HepG2 (cell line): ENCODE measurements at regions not wholly inside any gene's neighbourhood (a gene's known extent, or its start where the extent isn't known, plus 50 kb on each side); places are given as distances from the start of the nearest gene placed in this dataset.

Experiments
- ATAC-seq: fragments of 200-7000 bp; cut with Tn5 transposase; 3 replicates; pipeline ENCODE4 v1.9.1; 2020; ENCODE audit warnings: mild to moderate bottlenecking, moderate library complexity
- BruUV-seq: library from RNA; stranded (reverse); fragments of 400-500 nt; replicated peaks from 2 replicates; lab custom pipeline; 2021; lab: Mats Ljungman, UMichigan
- CTCF ChIA-PET: fragments of 300-600 bp; formaldehyde crosslinking; extraction: SDS; loops from one replicate; lab custom pipeline; 2021; ENCODE audit warnings: low total read pairs, inconsistent platforms, low intra/inter-chr PET ratio; lab: Yijun Ruan, JAX
- POLR2A ChIA-PET: fragments of 350-600 bp; sonication (Branson Sonifier 250); formaldehyde crosslinking; loops from one replicate; lab custom pipeline; 2020; ENCODE audit warnings: antibody characterized with exemption, inconsistent platforms; lab: Yijun Ruan, JAX
- DNase-seq: peaks from one replicate; pipeline ENCODE4 v3.0.0-alpha.2; 2015; ENCODE audit warnings: low spot score
- FAIRE-seq: peaks from 3 replicates; lab custom pipeline; 2011; peaks lifted over from hg19 to GRCh38; lab: Jason Lieb, UNC
- H2AFZ ChIP-seq: one replicate; pipeline ENCODE4 v1.6.1; 2011; ENCODE audit warnings: low read length, inconsistent platforms
- H3K27ac ChIP-seq: fragments of 300-600 bp; 3 replicates; pipeline ENCODE4 v1.8.0; 2011; ENCODE audit warnings: mixed run types, mild to moderate bottlenecking, mixed read lengths, low read length, inconsistent platforms; ENCODE audit not compliant: insufficient read depth; ENCODE audit errors: extremely low read length
- H3K27me3 ChIP-seq, 2 experiments: fragments of 200-600 bp in 1 of 2; 2 replicates in 1 of 2; 3 replicates in 1 of 2; pipeline versions ENCODE4 v1.6.0 to v1.8.0; 2011; ENCODE audit warnings: low read length in 2 of 2, mild to moderate bottlenecking in 2 of 2, moderate library complexity in 2 of 2, inconsistent platforms in 1 of 2; ENCODE audit not compliant: insufficient read depth in 2 of 2, control insufficient read depth in 1 of 2
- H3K36me3 ChIP-seq, 2 experiments: fragments of 200-600 bp in 1 of 2; replicated peaks in 1 of 2; 2 replicates in 1 of 2; 3 replicates in 1 of 2; pipeline versions ENCODE4 v1.5.1 to v1.8.0; 2011; ENCODE audit warnings: low read length in 2 of 2, inconsistent platforms in 1 of 2; ENCODE audit not compliant: insufficient read depth in 2 of 2, control insufficient read depth in 1 of 2
- H3K4me1 ChIP-seq: 2 replicates; pipeline ENCODE4 v1.5.1; 2012; ENCODE audit warnings: low read length, inconsistent platforms; ENCODE audit not compliant: insufficient read depth
- H3K4me2 ChIP-seq: 2 replicates; pipeline ENCODE4 v1.6.0; 2011; ENCODE audit warnings: low read depth, low read length, inconsistent platforms
- H3K4me3 ChIP-seq, 3 experiments: fragments of 200-600 bp in 1 of 3; sonication (generic), shearing (Covaris generic) in 1 of 3; replicated peaks in 1 of 3; 2 replicates each; pipeline ENCODE4 v1.5.1; 2011 to 2016; ENCODE audit warnings: low read length in 3 of 3, inconsistent platforms in 2 of 3, low read depth in 2 of 3, mild to moderate bottlenecking in 2 of 3, control low read depth in 1 of 3, mixed read lengths in 1 of 3; ENCODE audit not compliant: insufficient read depth in 1 of 3
- H3K79me2 ChIP-seq: one replicate; pipeline ENCODE4 v1.6.1; 2011; ENCODE audit warnings: low read length, inconsistent platforms; ENCODE audit not compliant: insufficient read depth
- H3K9ac ChIP-seq: 2 replicates; pipeline ENCODE4 v1.6.0; 2011; ENCODE audit warnings: mild to moderate bottlenecking, low read depth, low read length, inconsistent platforms; ENCODE audit not compliant: insufficient read depth
- H3K9me3 ChIP-seq: 2 replicates; pipeline ENCODE4 v1.5.1; 2012; ENCODE audit warnings: mild to moderate bottlenecking, low read length
- H4K20me1 ChIP-seq: 2 replicates; pipeline ENCODE4 v1.6.0; 2011; ENCODE audit warnings: inconsistent platforms, mild to moderate bottlenecking, low read length, moderate library complexity; ENCODE audit not compliant: insufficient read depth
- AHR ChIP-seq: IDR thresholded peaks from 2 replicates; pipeline ENCODE4 v1.6.1; 2018; ENCODE audit warnings: missing genetic modification reagents, missing compliant biosample characterization
- GATAD1 ChIP-seq: IDR thresholded peaks from 2 replicates; pipeline ENCODE4 v1.6.1; 2016; ENCODE audit warnings: missing genetic modification reagents, missing compliant biosample characterization
- SRSF1 ChIP-seq: fragments of 200-400 bp; formaldehyde crosslinking; optimal IDR thresholded peaks from 2 replicates; pipeline ENCODE3; 2017; ENCODE audit warnings: mild to moderate bottlenecking, low read depth, low read length, moderate library complexity
- ZBED4 ChIP-seq: sonication (generic); formaldehyde crosslinking; IDR thresholded peaks from 2 replicates; pipeline ENCODE4 v1.4.0; 2020; ENCODE audit warnings: missing genetic modification reagents, borderline replicate concordance
- ZNF253 ChIP-seq: sonication (generic); formaldehyde crosslinking; IDR thresholded peaks from 2 replicates; pipeline ENCODE4 v1.8.0; 2022; ENCODE audit warnings: mild to moderate bottlenecking, missing genetic modification reagents, borderline replicate concordance
- ZSCAN20 ChIP-seq: sonication (generic); formaldehyde crosslinking; IDR thresholded peaks from 2 replicates; pipeline ENCODE4 v1.4.0; 2020; ENCODE audit warnings: missing genetic modification reagents, mild to moderate bottlenecking, borderline replicate concordance
- in situ Hi-C: cut with HindIII; loops from 2 replicates; pipeline ENCODE4 v1.10.0; 2017; ENCODE audit warnings: low pct_unique_long_range_greater_than_20kb; ENCODE audit not compliant: extremely low pct_ligation_motif_present
- intact Hi-C: fragments of 100-400 bp; cut with micrococcal nuclease; formaldehyde crosslinking; loops from one replicate; pipeline ENCODE4 v1.10.0; 2022; ENCODE audit not compliant: unreplicated experiment

DNA sequence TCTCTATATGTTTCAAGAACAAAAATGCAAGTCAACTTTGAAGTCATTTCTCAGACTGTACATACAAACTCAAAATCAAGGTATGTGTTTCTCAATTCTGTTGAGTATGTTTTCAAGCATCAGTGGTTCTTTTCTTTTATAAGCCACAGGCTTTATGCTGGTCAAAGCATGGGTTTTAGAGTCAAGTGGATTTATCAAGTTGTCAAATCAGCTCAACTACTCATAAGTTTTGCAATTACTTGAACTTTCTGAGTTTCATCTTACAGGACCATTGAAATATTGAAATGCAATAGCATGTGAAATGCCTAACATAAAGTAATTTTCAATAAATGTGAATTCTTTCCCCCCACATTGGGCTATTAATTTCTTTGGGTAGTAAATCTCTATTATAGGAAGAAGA is 239.9 kb upstream of the DKK2 start:
- Histone ChIP-seq H3K4me2 (no peak overlapping the region), H4K20me1 (no peaks in the 10 kb centered on the region), H3K27me3 (no peaks in the 10 kb centered on the region), H2AFZ (no peak overlapping the region), H3K9me3 (no peaks in the 10 kb centered on the region), H3K27ac (no peak overlapping the region), H3K79me2 (no peaks in the 10 kb centered on the region), H3K4me1 (no peaks in the 10 kb centered on the region), H3K9ac (no peak overlapping the region), H3K36me3 (no peaks in the 10 kb centered on the region), H3K4me3 (no peak overlapping the region)
- BruUV-seq: no TSS peak
- in situ Hi-C loops: no loop called here
- ChIA-PET POLR2A (no interaction called here), CTCF (no interaction called here)
- ATAC-seq: no peak
- intact Hi-C loops: no loop called here
- FAIRE-seq: no peak
- TF ChIP-seq ZBED4 (CRISPR knock-in tag) (no peak), GATAD1 (CRISPR knock-in tag) (no peak), SRSF1 (no peak), AHR (CRISPR knock-in tag) (no peak), ZSCAN20 (CRISPR knock-in tag) (no peak), ZNF253 (CRISPR knock-in tag) (no peak)
- DNase-seq: no peak
